Colon (tissue), 2 donors: ENCODE measurements at regions not wholly inside any gene's neighbourhood (a gene's known extent, or its start where the extent isn't known, plus 50 kb on each side); places are given as distances from the start of the nearest gene placed in this dataset.

ENCODE experiments used
- FAIRE-seq: peaks from 2 replicates; lab custom pipeline; 2012; peaks lifted over from hg19 to GRCh38; lab: Jason Lieb, UNC
- donor health status: control.
- donor health status: control.

DNA sequence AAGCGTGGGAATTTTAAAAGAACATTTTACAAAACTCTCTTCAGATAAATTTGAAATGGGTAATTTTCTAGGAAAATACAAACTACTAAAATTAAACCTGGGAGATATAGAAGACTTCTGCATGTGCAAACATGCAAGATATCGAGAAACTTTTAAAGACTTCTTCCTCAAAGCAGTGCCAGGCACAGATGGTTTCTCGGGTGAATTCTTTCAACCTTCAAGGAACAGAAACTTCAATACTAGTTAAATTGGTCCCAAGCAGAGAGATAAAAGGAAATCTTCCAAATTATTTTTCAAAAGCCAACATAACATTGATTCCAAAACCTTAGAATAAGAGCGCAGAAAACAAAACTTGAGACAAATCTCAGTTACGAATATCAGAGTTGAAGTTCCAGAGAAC lies 732.7 kb downstream of the PDCD6IP start:
- FAIRE-seq, result no peak

DNA sequence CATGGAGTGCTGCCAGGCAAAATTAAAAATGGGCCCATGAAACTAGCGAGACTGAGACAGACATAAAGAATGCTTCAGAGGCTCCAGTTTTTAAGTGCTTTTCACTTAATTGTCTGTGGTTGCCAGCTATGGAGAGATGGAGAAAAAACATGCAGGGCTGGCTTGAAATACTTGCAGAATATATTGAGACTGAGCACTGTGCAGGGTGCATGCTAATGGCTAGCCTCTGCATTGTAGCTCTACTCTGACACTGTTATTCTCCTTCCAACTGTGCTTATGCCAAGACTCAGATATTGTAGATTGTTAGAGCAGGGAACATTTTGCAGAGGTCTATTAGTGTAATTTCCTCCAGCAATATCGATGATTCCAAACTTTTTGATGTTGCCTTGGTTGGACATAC lies 735.0 kb downstream of the PDCD6IP start:
- FAIRE-seq, result no peak

DNA sequence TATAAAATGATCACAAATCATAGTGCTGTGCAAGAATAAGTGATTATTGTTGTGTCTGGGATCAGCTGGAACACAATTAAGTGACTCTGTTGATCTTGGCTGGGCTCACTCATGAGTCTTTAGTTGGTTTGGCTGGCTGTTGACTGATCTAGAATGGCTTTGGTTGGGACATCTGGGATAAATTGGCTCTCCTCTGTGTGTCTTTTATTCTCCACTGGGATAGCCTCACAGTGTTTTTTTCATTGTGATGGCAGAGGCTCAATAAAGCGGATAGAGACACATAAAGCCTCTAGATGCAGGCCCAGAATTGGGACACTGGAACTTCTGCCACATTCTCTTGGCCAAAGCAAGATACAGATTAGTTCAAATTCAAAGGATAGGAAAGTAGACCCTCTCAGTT lies 735.6 kb downstream of the PDCD6IP start:
- no peak for FAIRE-seq

DNA sequence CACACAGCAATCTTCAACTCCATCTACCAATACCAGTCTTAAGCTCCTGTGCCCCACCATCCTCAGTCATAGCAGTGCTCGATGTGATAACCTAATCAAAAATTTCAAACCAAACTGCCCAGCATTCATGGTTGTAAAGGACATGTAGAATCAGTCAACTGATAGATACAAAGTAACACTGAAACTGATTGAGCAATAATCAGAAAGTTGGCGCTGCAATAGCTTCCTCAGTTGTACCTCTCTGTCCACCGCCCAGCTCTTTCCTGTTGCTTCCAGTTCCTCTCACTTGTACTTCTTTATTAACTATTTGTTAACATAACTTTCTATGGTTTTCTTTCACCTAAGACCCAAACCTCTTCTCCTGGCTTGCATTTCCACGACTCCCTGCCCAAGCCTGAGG lies 745.7 kb downstream of the PDCD6IP start:
- FAIRE-seq, result no peak

DNA sequence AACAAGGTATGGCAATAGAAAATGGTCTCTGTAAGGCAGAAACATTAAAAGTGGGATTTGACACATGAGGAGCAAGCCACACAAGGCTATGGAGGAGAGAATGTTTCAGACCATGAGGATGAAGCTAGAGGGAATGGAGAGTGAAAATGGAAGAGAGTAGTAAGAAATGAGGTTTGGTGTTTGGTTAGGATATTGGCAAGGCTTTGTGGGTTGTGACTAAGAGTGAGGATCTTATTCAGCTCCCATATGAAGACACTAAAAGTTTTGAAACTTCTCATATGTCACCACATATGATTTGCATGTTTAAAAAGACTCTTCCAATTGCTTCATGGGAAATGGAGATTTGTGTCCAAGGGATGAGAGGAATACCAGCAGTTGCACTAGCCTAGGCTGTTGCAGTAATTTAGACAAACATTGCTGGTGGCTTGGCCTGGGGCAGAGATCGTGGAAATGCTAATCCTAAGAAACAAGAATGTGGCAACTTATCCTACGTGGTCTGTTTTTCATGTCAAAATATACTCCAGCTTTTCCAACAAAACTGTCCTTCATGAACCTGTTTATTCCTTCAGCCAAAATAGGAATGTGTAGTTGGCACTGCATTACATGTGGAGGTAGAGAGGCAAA lies 749.0 kb downstream of the PDCD6IP start:
- no peak for FAIRE-seq

DNA sequence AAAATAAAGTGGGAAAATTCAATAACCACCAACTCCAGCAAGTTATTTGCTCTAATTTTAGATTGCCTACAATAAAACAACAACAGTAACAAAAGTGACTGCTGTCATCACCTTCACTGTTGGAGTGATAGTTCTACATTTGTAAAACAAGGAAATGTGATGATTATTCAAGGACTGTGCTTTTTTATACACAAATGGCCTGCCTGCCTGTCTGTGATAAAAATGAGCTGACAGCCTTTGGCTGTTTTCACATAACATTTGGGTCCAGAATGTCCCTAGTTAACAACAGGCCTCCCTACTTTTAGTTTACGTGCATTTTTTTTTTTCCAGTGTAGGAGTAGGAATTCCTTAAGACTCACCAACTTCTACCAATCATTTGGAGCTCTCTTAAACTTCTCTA lies 768.8 kb downstream of the PDCD6IP start:
- no peak for FAIRE-seq

DNA sequence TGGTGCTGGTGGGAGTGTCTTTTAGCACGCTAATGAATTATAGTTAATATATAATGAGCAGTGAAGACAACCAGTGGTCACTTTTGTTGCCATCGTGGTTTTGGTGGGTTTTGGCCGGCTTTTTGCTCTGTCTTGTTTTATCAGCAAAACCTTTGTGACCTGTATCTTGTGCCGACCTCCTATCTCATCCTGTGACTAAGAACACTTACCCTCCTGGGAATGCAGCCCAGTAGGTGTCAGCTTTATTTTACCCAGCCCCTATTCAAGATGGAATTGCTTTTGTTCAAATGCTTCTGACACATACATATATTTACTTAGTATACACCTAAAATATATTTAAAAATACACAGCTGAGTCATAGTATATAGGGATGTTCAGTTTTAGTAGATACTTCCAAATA lies 770.3 kb downstream of the PDCD6IP start:
- no peak for FAIRE-seq

DNA sequence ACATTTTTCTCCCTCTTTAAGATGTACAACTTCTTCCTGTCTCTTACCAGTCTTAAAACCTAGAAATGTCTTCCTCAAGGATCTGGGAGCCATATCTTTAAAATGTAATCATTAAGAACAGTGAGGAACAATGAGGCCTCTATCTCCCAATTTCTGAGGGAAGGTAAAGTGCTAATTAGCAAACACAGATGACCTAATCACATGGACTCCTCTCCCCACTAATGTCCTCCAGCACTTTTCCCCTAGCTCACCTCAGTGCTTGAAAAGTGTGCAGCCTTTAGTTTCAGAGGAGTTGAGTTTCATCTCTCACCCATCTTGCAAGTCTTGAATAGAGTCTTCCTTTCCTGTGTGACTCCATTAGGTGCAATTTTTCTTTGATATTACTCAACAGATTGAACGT lies 771.0 kb downstream of the PDCD6IP start:
- no peak for FAIRE-seq

DNA sequence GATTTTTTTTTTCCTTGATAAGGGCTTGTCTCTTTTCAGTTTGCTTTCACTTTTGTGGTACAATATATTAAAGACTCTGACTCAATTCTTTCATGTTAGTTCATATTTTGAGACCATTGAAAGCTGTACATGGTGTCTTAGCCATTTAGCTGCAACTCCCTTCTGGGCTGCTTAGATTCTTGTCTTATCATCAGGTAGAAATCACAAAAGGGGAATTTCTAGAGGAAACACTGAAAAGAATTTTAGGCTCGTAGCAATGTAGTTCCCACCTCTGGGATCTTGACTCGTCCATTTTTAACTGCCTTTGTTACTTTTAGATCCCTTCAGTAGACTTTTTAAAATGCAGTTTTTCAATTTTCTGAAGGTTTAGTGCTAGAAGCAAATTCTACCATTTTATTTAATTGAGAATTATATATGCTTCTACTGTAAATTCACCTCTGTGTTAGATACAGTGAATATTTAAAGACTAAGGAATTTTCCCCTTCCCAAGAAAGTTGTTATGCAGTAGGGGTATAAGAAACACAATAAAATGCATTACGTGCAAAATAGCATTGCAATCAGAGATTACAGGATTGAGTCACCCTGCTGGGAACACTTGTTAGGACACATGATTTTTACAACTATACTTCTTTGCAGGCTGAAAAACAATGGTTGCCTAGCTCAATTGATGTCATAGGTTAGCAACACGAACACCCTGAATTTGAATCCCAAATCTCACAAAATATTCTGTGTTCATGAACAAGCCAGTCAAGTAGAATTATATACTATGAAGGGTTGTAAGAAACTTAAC lies 772.7 kb downstream of the PDCD6IP start:
- FAIRE-seq, result no peak

DNA sequence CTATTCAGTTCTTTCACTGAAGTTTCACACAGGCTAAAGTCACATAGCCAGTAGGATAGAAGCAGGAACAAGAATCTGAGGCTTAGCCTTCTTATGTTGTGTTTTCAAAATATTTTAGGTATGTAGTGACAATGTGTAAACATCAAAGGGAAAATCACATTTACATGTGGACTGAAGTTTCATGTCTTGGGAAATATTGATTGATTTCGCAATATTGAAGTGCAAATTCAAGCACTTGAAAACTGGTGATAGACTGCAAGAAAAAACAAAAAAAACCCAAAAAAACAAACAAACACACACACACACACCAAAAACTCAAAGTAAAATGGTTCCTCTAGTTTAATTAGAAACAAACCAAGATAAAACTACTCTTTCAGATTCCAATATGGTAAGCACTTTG lies 773.3 kb downstream of the PDCD6IP start:
- FAIRE-seq, result no peak

DNA sequence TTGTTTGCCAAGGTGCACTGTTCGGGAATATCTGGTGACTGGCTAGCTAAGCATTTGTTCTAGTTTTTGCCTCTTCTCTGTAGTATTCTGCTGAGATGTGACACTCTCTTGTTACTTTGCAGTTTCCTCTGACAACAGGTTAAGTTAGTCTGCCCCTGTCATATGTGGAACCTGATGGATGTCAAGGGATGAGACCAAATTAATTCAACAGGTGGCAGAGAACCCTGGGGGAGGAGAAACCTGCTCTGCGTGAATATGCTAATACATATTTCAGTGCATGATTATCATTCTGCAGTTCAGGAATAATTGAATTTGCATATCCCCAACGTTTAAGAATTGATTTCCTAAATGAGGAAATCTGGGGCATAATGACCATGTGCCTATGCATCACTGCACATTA lies 777.3 kb downstream of the PDCD6IP start:
- FAIRE-seq, result no peak

DNA sequence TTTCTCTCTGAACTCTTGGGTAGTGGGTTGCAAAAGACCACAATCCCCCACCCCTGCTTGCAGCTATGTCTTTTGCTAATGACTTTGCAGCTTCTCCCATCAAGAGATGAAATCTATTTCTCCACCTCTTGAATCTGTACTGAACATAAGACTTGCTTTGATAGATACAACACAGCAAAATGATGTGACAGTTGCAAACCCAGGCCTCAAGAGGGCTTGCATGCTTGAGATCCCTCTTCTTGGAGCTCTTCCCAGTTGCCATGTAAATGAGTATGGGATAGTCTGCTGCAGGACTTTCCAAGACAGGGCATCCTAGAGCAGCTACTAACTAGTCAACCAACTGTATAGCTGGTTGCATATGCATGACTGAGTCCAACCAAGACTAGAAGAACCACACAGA lies 783.6 kb downstream of the PDCD6IP start:
- no peak for FAIRE-seq

DNA sequence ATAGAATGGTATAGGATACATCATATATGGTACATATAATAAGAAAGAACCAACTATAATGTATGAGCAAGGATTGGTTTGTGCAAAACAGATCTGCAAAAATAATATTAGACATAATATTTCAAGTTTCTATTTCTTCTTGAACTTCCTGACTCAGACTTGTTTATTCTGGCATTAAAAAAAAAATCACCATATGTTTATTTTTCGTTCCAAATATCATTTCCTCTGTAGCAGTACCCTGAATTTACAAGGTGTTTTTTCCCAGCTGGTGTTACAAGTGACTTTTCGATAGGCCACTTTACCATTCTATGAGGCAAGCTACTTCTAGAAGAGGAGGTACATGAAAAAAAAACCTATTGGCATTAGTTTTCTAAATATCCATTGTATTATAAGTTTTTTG lies 785.0 kb downstream of the PDCD6IP start:
- FAIRE-seq, result no peak

DNA sequence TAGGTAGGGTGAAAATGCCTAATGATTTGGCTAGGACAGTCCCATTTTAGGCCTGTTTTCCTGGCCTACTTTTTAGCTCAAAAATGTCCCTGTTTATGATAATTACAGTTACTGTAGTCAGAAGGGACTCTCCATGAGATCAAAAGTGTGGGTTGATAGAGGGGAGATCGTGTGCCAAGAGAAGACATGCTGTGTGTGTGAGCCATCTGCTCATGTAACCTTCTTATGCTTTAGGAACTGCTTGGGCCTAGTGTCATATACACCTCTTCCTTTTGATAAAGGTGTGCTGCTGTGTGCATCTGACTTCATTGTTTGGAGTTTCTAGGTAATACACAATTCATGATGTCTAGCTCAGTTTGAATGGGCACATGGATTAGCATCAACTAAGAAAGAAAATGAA lies 786.5 kb downstream of the PDCD6IP start:
- no peak for FAIRE-seq

DNA sequence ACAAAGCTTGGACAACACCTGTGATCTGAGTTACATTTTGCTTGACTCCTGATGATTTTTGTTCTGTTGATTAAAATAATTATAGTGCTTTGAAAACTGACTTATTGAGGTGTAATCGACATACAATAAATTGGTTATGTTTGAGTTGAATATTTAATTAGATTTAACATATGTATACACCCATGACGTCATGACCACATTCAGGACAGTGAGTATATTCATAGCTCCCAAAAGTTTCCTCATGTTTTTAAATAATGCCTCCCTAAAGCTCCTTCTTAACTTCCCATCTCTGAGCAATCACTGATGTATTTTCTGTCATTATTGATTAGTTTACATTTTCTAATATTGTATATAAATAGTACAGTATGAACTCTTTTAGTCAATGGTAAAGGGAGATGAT lies 801.2 kb downstream of the PDCD6IP start:
- FAIRE-seq, result no peak

DNA sequence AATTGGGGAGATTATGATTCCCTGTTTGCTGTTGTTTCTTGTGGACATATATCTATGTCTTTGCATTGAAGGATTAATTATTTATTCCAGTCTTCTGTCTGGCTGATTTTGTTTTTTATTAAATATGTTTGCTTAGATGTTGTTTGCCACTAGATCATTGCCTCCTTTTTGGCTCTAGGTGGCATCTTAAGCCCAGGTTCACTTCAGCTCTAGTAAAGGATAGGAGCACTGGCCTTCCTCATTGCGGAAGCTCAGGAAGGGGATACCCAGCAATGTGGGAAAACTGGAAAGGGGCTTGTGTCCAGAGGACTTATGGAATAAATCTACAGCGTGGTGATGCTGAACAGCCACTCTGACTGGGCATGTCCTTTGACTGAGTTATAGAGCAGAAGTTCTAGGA lies 821.6 kb downstream of the PDCD6IP start:
- FAIRE-seq, result no peak

DNA sequence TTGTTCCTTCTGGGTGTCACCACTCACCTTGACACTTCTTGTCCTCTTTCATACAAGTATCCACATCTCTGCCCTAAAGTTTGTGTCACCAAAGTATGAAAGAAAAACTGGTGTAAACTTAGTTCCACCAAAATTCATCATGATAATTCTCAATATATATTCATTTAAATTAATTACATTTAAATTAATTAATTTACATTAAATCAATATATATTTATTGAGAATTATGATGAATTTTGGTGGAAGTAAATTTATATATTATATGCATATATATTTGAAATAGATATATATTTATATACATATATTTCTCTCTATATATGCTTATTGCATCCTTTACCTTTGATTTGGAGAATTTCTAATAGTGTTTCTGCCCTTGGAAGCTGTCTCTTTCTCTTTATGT lies 828.3 kb downstream of the PDCD6IP start:
- FAIRE-seq, result peak; percentile 10

DNA sequence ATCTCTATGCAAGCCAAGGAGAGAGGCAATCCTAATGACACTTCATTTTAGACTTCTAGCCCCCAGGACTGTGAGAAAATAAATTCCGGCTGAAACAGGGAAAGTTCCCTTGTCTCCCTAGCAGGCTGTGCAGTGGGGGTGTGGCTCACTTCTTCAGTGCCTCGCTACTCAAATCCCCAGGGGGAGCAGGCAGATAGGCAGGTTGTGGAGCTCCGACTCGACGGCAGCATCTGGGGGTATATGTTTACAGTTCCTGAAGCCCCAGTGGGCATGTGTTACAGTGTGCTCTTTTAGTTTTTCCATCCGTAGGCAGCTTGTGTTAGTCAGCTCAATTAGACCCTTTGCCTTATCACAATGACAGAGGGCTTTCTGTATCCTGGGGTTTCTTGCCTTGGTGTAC lies 836.5 kb downstream of the PDCD6IP start:
- FAIRE-seq, result no peak

DNA sequence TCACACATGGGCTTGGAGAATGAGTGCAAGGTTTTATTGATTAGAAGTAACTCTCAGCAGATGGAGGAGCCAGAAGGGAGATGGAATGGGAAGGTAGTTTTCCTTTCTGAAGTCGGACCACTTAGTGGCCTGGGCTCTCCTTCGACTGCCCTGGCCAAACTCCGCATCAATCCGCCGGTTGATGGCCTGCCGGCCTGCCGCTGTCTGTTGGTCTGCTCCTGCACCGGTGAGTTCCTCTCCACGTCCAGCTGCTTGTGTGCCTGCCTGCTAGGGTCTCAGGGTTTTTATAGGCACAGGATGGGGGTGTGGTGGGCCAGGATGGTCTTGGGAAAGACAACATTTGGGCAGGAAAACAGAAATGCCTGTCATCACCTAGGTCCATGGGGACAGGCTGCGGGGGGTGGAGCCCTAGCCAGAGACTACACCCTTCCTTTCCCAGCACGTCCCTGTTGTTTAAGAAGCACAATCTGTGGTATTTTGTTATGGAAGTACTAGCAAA lies 837.0 kb downstream of the PDCD6IP start:
- no peak for FAIRE-seq

DNA sequence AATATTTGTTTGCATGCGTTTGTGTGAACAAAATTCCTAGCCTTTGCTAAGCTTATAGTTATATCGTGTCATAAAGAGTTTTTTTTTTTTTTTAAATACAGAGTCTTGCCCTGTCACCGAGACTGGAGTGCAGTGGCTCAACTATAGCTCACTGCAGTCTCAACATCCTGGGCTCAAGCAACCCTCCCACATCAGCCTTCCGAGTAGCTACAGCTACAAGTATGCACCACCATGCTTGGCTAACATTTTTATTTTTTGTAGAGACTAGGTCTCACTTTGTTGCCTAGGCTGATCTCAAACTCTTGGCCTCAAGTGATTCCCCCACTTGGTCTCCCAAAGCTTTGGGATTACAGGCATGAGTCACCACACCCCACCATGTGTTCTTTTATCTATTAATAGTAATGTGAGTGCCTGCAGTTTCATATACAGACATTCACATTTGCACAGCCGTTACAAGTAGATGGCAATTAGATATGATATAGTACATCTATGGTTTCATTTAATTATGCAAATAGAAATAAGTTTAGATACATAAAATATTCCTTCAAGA lies 848.6 kb downstream of the PDCD6IP start:
- no peak for FAIRE-seq

DNA sequence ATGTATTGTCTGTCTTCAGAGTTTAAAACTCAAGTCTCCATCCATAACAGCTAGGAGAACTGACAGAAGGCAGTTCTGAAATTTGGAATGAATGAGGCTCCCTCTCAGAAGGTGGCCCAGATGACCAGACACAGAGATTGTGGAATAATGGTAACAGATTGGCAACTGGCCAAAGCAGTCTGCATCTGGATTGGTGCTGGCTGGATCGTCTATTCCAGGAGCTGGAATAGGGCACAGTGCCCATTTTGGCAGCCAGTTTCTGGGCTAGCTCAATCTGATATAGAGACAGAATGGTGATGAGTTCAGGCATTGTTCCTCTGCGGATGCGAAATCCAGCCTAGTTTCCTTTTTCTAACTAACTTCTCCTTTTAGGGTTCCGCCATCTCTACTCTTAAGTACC lies 851.7 kb downstream of the PDCD6IP start:
- FAIRE-seq, result no peak

DNA sequence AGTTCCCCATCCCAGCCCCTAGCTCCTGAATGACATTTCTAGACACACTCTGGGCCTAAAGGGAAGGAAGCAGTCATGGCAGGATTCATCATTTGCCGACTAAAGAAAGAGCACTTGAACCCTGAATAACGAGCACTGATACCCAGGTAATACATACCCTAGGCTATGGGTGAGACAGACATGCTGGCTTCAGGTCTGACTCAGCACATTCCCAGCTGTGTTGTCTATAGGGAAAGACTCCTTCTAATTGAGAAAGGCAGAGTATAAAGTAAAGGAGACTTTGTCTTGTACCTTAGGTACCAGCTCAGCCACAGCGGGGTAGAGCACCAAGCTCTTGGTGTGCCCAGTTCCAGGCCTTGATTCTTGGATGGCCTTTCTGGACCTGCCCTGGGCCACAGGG lies 870.5 kb downstream of the PDCD6IP start:
- no peak for FAIRE-seq

DNA sequence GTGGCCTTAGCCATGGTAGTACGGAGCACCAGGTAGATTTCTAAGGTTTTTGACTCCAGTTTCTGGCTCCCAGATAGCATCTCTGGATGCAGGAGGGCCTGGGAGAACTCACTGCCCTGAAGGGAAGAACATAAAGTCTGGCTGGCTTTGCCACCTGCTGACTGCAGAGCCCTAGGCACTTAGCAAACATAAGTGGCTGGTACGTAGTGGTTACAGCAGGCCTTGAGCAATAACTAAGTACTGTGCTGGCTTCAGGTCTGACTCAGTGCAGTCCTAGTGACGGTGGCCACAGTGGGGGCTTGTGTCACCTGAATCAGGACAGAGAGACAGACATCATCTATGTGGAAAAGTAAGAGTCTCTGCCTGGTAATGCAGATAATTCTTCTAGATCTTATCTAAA lies 871.1 kb downstream of the PDCD6IP start:
- FAIRE-seq, result no peak
